Natural killer cell (primary cell): ENCODE measurements at regions not wholly inside any gene's neighbourhood (a gene's known extent, or its start where the extent isn't known, plus 50 kb on each side); places are given as distances from the start of the nearest gene placed in this dataset.
"Not testable (repeated sequence)": the region's sequence is repeated elsewhere in the genome, so short reads cannot be mapped to it uniquely, and the experiment has no call there.

Experiments
- ATAC-seq, 3 donors: fragments of 150-1000 bp in 2 of 3; fragments of 200-7000 bp in 1 of 3; cut with Tn5 transposase; 1 replicate in 1 of 3; 2 replicates in 2 of 3; pipeline ENCODE4 v1.10.0; 2021; ENCODE audit warnings: mild to moderate bottlenecking in 2 of 3, moderate library complexity in 2 of 3
- DNase-seq, 2 donors: peaks; one replicate each; pipeline versions ENCODE4 v3.0.0 to v3.0.0-alpha.2; 2013 to 2021; ENCODE audit warnings: mixed read lengths in 1 of 2
- H3K27ac ChIP-seq: one replicate; pipeline ENCODE4 v1.5.1; 2013; ENCODE audit warnings: mild to moderate bottlenecking, low read length
- H3K27me3 ChIP-seq: one replicate; pipeline ENCODE4 v1.6.1; 2013; ENCODE audit warnings: low read length; ENCODE audit not compliant: control insufficient read depth, insufficient read depth
- H3K36me3 ChIP-seq: one replicate; pipeline ENCODE4 v1.6.1; 2013; ENCODE audit warnings: low read length; ENCODE audit not compliant: control insufficient read depth, insufficient read depth
- H3K4me1 ChIP-seq: one replicate; pipeline ENCODE4 v1.6.1; 2013; ENCODE audit warnings: low read length; ENCODE audit not compliant: control insufficient read depth, insufficient read depth
- H3K4me3 ChIP-seq: one replicate; pipeline ENCODE4 v1.5.1; 2013; ENCODE audit warnings: low read length
- H3K9me3 ChIP-seq: one replicate; pipeline ENCODE4 v1.6.1; 2013; ENCODE audit warnings: low read length; ENCODE audit not compliant: control insufficient read depth, insufficient read depth
- H3K27ac Mint-ChIP-seq, 2 donors: one replicate each; pipeline ENCODE4 v1.8.0; 2022; ENCODE audit warnings: mild to moderate bottlenecking in 2 of 2, mixed read lengths in 2 of 2, moderate library complexity in 1 of 2
- H3K27me3 Mint-ChIP-seq, 2 donors: one replicate each; pipeline ENCODE4 v1.8.0; 2022; ENCODE audit warnings: low read depth in 2 of 2, mixed read lengths in 2 of 2
- H3K36me3 Mint-ChIP-seq: one replicate; pipeline ENCODE4 v1.8.0; 2022; ENCODE audit warnings: mixed read lengths
- H3K4me1 Mint-ChIP-seq, 2 donors: one replicate each; pipeline ENCODE4 v1.8.0; 2022; ENCODE audit warnings: mixed read lengths in 2 of 2
- H3K4me3 Mint-ChIP-seq: one replicate; pipeline ENCODE4 v1.8.0; 2022; ENCODE audit warnings: mild to moderate bottlenecking, moderate library complexity, mixed read lengths
- H3K9me3 Mint-ChIP-seq, 2 donors: one replicate each; pipeline ENCODE4 v1.8.0; 2022; ENCODE audit warnings: mixed read lengths in 2 of 2
- WGBS: methylation state at CpG from one replicate; pipeline ENCODE4 v1.1.7; 2013; ENCODE audit warnings: missing lambda C conversion rate; ENCODE audit not compliant: insufficient coverage; 5-methylcytosine and 5-hydroxymethylcytosine counted together
- intact Hi-C: fragments of 100-400 bp; cut with micrococcal nuclease; formaldehyde crosslinking; loops from one replicate; pipeline ENCODE4 v1.14.2; 2022
- TF ChIP-seq, protein P1 (sequence below): fragments of 200-600 bp; IDR thresholded peaks from one replicate; pipeline ENCODE4 v1.8.0; 2022; ENCODE audit warnings: antibody characterized with exemption

DNA sequence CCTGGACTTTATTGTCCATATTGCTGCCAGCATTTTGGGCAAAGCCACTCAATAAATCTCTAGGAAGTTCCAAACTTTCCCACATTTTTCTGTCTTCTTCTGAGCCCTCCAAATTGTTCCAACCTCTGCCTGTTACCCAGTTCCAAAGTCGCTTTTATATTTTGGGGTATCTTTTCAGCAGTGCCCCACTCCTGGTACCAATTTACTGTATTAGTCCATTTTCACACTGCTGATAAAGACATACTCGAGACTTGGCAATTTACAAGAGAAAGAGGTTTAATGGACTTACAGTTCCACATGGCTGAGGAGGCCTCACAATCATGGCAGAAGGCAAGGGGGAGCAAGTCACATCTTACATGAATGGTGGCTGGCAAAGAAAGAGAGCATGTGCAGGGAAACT, 53.4 kb downstream of the AHSP start:
- H3K36me3 ChIP-seq, H3K27me3 ChIP-seq, H3K4me1 Mint-ChIP-seq, DNase-seq, ATAC-seq, H3K27ac ChIP-seq, H3K4me3 ChIP-seq, H3K4me3 Mint-ChIP-seq, H3K27ac Mint-ChIP-seq, H3K4me1 ChIP-seq, intact Hi-C loops: not testable (repeated sequence)
- 71% methylated on average over 2 of the region's 2 CpGs for WGBS
- peaks cover 14% of the 10 kb centered on the region in 2 donors for H3K27me3 Mint-ChIP-seq
- peaks cover 14% of the 10 kb centered on the region for H3K9me3 ChIP-seq
- peaks cover 16% of the 10 kb centered on the region for H3K36me3 Mint-ChIP-seq
- H3K9me3 Mint-ChIP-seq: peaks cover 7 to 13% of the 10 kb centered on the region in 2 donors

- not testable (repeated sequence) for H3K4me3 Mint-ChIP-seq, H3K4me1 ChIP-seq, H3K27me3 ChIP-seq, H3K36me3 ChIP-seq, H3K27ac ChIP-seq, DNase-seq, H3K4me1 Mint-ChIP-seq, H3K4me3 ChIP-seq, H3K27me3 Mint-ChIP-seq, ATAC-seq, H3K27ac Mint-ChIP-seq
- H3K9me3 Mint-ChIP-seq: peaks cover 8 to 22% of the 10 kb centered on the region in 2 donors
- 88% methylated on average over 9 of the region's 9 CpGs for WGBS
- H3K9me3 ChIP-seq: peaks cover 18% of the 10 kb centered on the region
- peaks cover 46% of the 10 kb centered on the region for H3K36me3 Mint-ChIP-seq
- intact Hi-C loops: loop anchor here (2.0 kb wide), 1 partner anchor 37 kb away; no protein-coding TSS in a partner anchor
These were observed 74.2 kb downstream of the AHSP start for GRCh38 chr16:31601737-31602384.

- H3K4me1 Mint-ChIP-seq: no peaks in the 10 kb centered on the region
- peaks cover 0 to 9% of the 10 kb centered on the region in 2 donors for H3K9me3 Mint-ChIP-seq
- H3K4me1 ChIP-seq: no peaks in the 10 kb centered on the region
- H3K4me3 ChIP-seq: no peak overlapping the region
- no peak overlapping the region for H3K4me3 Mint-ChIP-seq
- no peak overlapping the region for H3K27ac Mint-ChIP-seq
- H3K27ac ChIP-seq: no peak overlapping the region
- ATAC-seq (no peak), DNase-seq (no peak)
- H3K36me3 ChIP-seq: no peaks in the 10 kb centered on the region
- no peaks in the 10 kb centered on the region for H3K27me3 ChIP-seq
- no peaks in the 10 kb centered on the region for H3K9me3 ChIP-seq
- H3K27me3 Mint-ChIP-seq: peaks cover 19 to 30% of the 10 kb centered on the region in 2 donors
- no peaks in the 10 kb centered on the region for H3K36me3 Mint-ChIP-seq
- TF ChIP-seq, protein P1, sequence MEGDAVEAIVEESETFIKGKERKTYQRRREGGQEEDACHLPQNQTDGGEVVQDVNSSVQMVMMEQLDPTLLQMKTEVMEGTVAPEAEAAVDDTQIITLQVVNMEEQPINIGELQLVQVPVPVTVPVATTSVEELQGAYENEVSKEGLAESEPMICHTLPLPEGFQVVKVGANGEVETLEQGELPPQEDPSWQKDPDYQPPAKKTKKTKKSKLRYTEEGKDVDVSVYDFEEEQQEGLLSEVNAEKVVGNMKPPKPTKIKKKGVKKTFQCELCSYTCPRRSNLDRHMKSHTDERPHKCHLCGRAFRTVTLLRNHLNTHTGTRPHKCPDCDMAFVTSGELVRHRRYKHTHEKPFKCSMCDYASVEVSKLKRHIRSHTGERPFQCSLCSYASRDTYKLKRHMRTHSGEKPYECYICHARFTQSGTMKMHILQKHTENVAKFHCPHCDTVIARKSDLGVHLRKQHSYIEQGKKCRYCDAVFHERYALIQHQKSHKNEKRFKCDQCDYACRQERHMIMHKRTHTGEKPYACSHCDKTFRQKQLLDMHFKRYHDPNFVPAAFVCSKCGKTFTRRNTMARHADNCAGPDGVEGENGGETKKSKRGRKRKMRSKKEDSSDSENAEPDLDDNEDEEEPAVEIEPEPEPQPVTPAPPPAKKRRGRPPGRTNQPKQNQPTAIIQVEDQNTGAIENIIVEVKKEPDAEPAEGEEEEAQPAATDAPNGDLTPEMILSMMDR: no peak
- intact Hi-C loops: no loop called here
These were observed 90.4 kb downstream of the AHSP start for GRCh38 chr16:31618130-31618529.

GRCh38 chr16:31636433-31636832, 108.7 kb downstream of the AHSP start:
- Histone ChIP-seq H3K27me3 (peaks cover 2% of the 10 kb centered on the region), H3K4me1 (no peaks in the 10 kb centered on the region), H3K36me3 (no peaks in the 10 kb centered on the region), H3K27ac (no peak overlapping the region), H3K4me3 (no peak overlapping the region), H3K9me3 (no peaks in the 10 kb centered on the region)
- intact Hi-C loops: no loop called here
- TF ChIP-seq, protein P1: no peak
- 95% methylated on average over 7 of the region's 7 CpGs for WGBS
- no peak for ATAC-seq
- Mint-ChIP-seq H3K27ac (no peak overlapping the region), H3K9me3 (no peaks in the 10 kb centered on the region), H3K4me1 (no peaks in the 10 kb centered on the region), H3K27me3 (peaks cover 15 to 33% of the 10 kb centered on the region in 2 donors), H3K4me3 (no peak overlapping the region), H3K36me3 (no peaks in the 10 kb centered on the region)
- DNase-seq: no peak
